ENCODE measurements at regions not wholly inside any gene's neighbourhood (a gene's known extent, or its start where the extent isn't known, plus 50 kb on each side); places are given as distances from the start of the nearest gene placed in this dataset.
"Not testable (repeated sequence)": the region's sequence is repeated elsewhere in the genome, so short reads cannot be mapped to it uniquely, and the experiment has no call there.

GRCh38 chr2:114294741-114295140, 147.7 kb upstream of the DPP10 start:
- Histone ChIP-seq H3K4me1 (no peaks in the 10 kb centered on the region), H3K9me3 (no peaks in the 10 kb centered on the region), H3K4me3 (no peak overlapping the region), H3K36me3 (no peaks in the 10 kb centered on the region), H3K27me3 (no peaks in the 10 kb centered on the region), H3K27ac (no peak overlapping the region)
- TF ChIP-seq POLR2A (IDR thresholded peaks at IDR 0.05), result no peak
- no peak for ATAC-seq
- no peak for DNase-seq
- in situ Hi-C loops (cut with MboI; ENCODE audit: low sequenced_read_pairs in 4 of 4) (no loop called here), intact Hi-C loops (cut with DNase I; ENCODE audit: low total_unique reads) (no loop called here)

DNA sequence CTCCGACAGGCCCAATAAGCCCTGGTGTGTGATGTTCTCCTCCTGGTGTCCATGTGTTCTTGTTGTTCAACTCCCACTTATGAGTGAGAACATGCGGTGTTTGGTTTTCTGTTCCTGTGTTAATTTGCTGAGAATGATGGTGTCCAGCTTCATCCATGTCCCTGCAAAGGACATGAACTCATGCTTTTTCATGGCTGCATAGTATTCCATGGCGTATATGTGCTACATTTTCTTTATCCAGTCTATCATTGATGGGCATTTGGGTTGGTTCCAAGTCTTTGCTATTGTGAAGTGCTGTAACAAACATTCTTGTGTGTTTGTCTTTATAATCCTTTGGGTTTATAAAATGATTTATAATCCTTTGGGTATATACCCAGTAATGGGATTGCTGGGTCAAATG, 142.1 kb upstream of the DPP10 start:
- DNase-seq; H3K4me1 ChIP-seq; H3K4me3 ChIP-seq; intact Hi-C loops (cut with DNase I; ENCODE audit: low total_unique reads); H3K27ac ChIP-seq; ATAC-seq; H3K27me3 ChIP-seq; H3K36me3 ChIP-seq; H3K9me3 ChIP-seq; in situ Hi-C loops (cut with MboI; ENCODE audit: low sequenced_read_pairs in 4 of 4): not testable (repeated sequence)

- H3K4me3 ChIP-seq, result no peak overlapping the region
- no peaks in the 10 kb centered on the region for H3K9me3 ChIP-seq
- TF ChIP-seq CTCF (IDR thresholded peaks at IDR 0.05 in 4 of 5, conservative IDR thresholded peaks at IDR 0.05 in 1 of 5) (no peak), POLR2A (IDR thresholded peaks at IDR 0.05) (no peak)
- H3K27ac ChIP-seq, result no peak overlapping the region
- in situ Hi-C loops (cut with MboI; ENCODE audit: low sequenced_read_pairs in 4 of 4) (no loop called here), intact Hi-C loops (cut with DNase I; ENCODE audit: low total_unique reads) (no loop called here)
- DNase-seq, result no peak
- no peak for ATAC-seq
- H3K4me1 ChIP-seq, result no peaks in the 10 kb centered on the region
- no peaks in the 10 kb centered on the region for H3K27me3 ChIP-seq
- H3K36me3 ChIP-seq, result no peaks in the 10 kb centered on the region
These were observed 125.7 kb upstream of the DPP10 start for GRCh38 chr2:114316532-114317300.

DNA sequence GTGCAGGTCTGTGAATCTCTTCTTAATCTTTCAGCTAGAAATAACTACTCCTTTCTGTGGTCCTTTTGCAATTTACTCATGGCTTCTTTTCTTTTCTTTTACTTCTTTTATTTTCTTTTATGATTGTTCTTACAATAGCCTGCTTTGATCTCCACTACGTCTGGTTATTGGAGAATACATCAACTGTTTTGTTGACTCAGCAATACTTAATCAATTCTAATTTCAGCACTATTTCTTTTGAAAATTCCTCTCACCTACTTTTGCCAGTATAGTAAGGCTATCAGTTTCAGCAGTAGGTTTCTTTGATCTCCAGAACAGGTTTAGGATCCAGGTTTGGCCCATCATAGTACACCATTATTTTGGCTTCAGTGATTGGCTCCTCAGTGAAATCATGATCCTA, 111.8 kb upstream of the DPP10 start:
- no peaks in the 10 kb centered on the region for H3K9me3 ChIP-seq
- no peaks in the 10 kb centered on the region for H3K4me1 ChIP-seq
- ATAC-seq, result no peak
- H3K4me3 ChIP-seq, result no peak overlapping the region
- H3K36me3 ChIP-seq, result no peaks in the 10 kb centered on the region
- no peaks in the 10 kb centered on the region for H3K27me3 ChIP-seq
- in situ Hi-C loops (cut with MboI; ENCODE audit: low sequenced_read_pairs in 4 of 4) (no loop called here), intact Hi-C loops (cut with DNase I; ENCODE audit: low total_unique reads) (no loop called here)
- TF ChIP-seq POLR2A (IDR thresholded peaks at IDR 0.05), result no peak
- TF ChIP-seq CTCF (IDR thresholded peaks at IDR 0.05 in 4 of 5, conservative IDR thresholded peaks at IDR 0.05 in 1 of 5), result no peak
- DNase-seq, result no peak
- no peak overlapping the region for H3K27ac ChIP-seq

GRCh38 chr2:114331934-114332333, 110.5 kb upstream of the DPP10 start:
- no peak for TF ChIP-seq CTCF (IDR thresholded peaks at IDR 0.05 in 4 of 5, conservative IDR thresholded peaks at IDR 0.05 in 1 of 5)
- TF ChIP-seq POLR2A (IDR thresholded peaks at IDR 0.05), result no peak
- in situ Hi-C loops (cut with MboI; ENCODE audit: low sequenced_read_pairs in 4 of 4) (no loop called here), intact Hi-C loops (cut with DNase I; ENCODE audit: low total_unique reads) (no loop called here)
- Histone ChIP-seq H3K4me1 (no peaks in the 10 kb centered on the region), H3K9me3 (no peaks in the 10 kb centered on the region), H3K27me3 (no peaks in the 10 kb centered on the region), H3K4me3 (no peak overlapping the region), H3K27ac (no peak overlapping the region), H3K36me3 (no peaks in the 10 kb centered on the region)
- DNase-seq, result no peak
- no peak for ATAC-seq

- H3K36me3 ChIP-seq, result no peaks in the 10 kb centered on the region
- H3K9me3 ChIP-seq, result no peaks in the 10 kb centered on the region
- no peak overlapping the region for H3K27ac ChIP-seq
- no peak for DNase-seq
- H3K4me1 ChIP-seq, result no peaks in the 10 kb centered on the region
- intact Hi-C loops (cut with DNase I; ENCODE audit: low total_unique reads), result no loop called here
- no peaks in the 10 kb centered on the region for H3K27me3 ChIP-seq
- H3K4me3 ChIP-seq, result no peak overlapping the region
- in situ Hi-C loops (cut with MboI; ENCODE audit: low sequenced_read_pairs in 4 of 4), result no loop called here
- TF ChIP-seq POLR2A (IDR thresholded peaks at IDR 0.05) (no peak), CTCF (IDR thresholded peaks at IDR 0.05 in 4 of 5, conservative IDR thresholded peaks at IDR 0.05 in 1 of 5) (no peak)
- no peak for ATAC-seq
These were observed 97.2 kb upstream of the DPP10 start for GRCh38 chr2:114345246-114345645.

Measured in gastrocnemius medialis (tissue), 4 donors.